Lower lobe of right lung (tissue), 2 donors: ENCODE measurements at regions not wholly inside any gene's neighbourhood (a gene's known extent, or its start where the extent isn't known, plus 50 kb on each side); places are given as distances from the start of the nearest gene placed in this dataset.

ENCODE experiments used
- ATAC-seq, 2 donors: fragments of 200-7000 bp; cut with Tn5 transposase; one replicate each; pipeline ENCODE4 v1.9.1; 2020 to 2022; ENCODE audit warnings: mild to moderate bottlenecking in 2 of 2, moderate library complexity in 2 of 2
- DNase-seq: peaks from one replicate; pipeline ENCODE4 v3.0.0-alpha.2; 2020
- H3K27ac ChIP-seq: fragments of 200-600 bp; one replicate; pipeline ENCODE4 v1.8.0; 2022
- H3K27me3 ChIP-seq: fragments of 200-600 bp; one replicate; pipeline ENCODE4 v1.8.0; 2022; ENCODE audit warnings: low read depth
- H3K36me3 ChIP-seq: fragments of 200-600 bp; one replicate; pipeline ENCODE4 v1.8.0; 2022; ENCODE audit warnings: mild to moderate bottlenecking
- H3K4me1 ChIP-seq: fragments of 200-600 bp; one replicate; pipeline ENCODE4 v1.8.0; 2022
- H3K4me3 ChIP-seq: fragments of 200-600 bp; one replicate; pipeline ENCODE4 v1.8.0; 2022; ENCODE audit warnings: mild to moderate bottlenecking
- H3K9me3 ChIP-seq: fragments of 200-600 bp; one replicate; pipeline ENCODE4 v1.8.0; 2022
- CTCF ChIP-seq: fragments of 200-600 bp; IDR thresholded peaks from one replicate; pipeline ENCODE4 v1.8.0; 2022; ENCODE audit warnings: antibody characterized with exemption, mild to moderate bottlenecking
- intact Hi-C: fragments of 100-400 bp; cut with DNase I; formaldehyde crosslinking; loops from one replicate; pipeline ENCODE4 v1.11.0; 2022
- donor health status: DM: no; HTN: yes; CAD: no; lungs with severe emphysema.

- Histone ChIP-seq H3K4me1 (no peaks in the 10 kb centered on the region), H3K27ac (no peak overlapping the region), H3K9me3 (no peaks in the 10 kb centered on the region), H3K36me3 (no peaks in the 10 kb centered on the region), H3K4me3 (no peak overlapping the region), H3K27me3 (no peaks in the 10 kb centered on the region)
- ATAC-seq (no peak), DNase-seq (no peak)
- no peak for TF ChIP-seq CTCF
- intact Hi-C loops, result no loop called here
Observed at GRCh38 chr3:34570916-34571705, 772.7 kb downstream of the PDCD6IP start.

- no peak for TF ChIP-seq CTCF
- Histone ChIP-seq H3K4me3 (no peak overlapping the region), H3K4me1 (no peaks in the 10 kb centered on the region), H3K36me3 (no peaks in the 10 kb centered on the region), H3K27me3 (no peaks in the 10 kb centered on the region), H3K27ac (no peak overlapping the region), H3K9me3 (no peaks in the 10 kb centered on the region)
- intact Hi-C loops, result no loop called here
- DNase-seq (no peak), ATAC-seq (no peak)
Observed at GRCh38 chr3:34571714-34572113, 773.3 kb downstream of the PDCD6IP start.

GRCh38 chr3:34575776-34576175 lies 777.3 kb downstream of the PDCD6IP start:
- H3K27me3 ChIP-seq, result no peaks in the 10 kb centered on the region

GRCh38 chr3:34582055-34582454 lies 783.6 kb downstream of the PDCD6IP start:
- no peaks in the 10 kb centered on the region for H3K9me3 ChIP-seq
- TF ChIP-seq CTCF, result no peak
- no peaks in the 10 kb centered on the region for H3K36me3 ChIP-seq
- intact Hi-C loops, result no loop called here
- no peak for ATAC-seq
- H3K27me3 ChIP-seq, result no peaks in the 10 kb centered on the region
- no peak overlapping the region for H3K27ac ChIP-seq
- DNase-seq, result no peak
- no peak overlapping the region for H3K4me3 ChIP-seq
- no peaks in the 10 kb centered on the region for H3K4me1 ChIP-seq

More at GRCh38 chr3:34575776-34576175, 777.3 kb downstream of the PDCD6IP start:
- intact Hi-C loops, result no loop called here
- no peak overlapping the region for H3K4me3 ChIP-seq
- no peak for TF ChIP-seq CTCF
- ATAC-seq, result no peak
- H3K27ac ChIP-seq, result no peak overlapping the region
- H3K4me1 ChIP-seq, result no peaks in the 10 kb centered on the region
- H3K36me3 ChIP-seq, result no peaks in the 10 kb centered on the region
- H3K9me3 ChIP-seq, result no peaks in the 10 kb centered on the region
- DNase-seq, result no peak

GRCh38 chr3:34583451-34583850 lies 785.0 kb downstream of the PDCD6IP start:
- DNase-seq (no peak), ATAC-seq (no peak)

More at GRCh38 chr3:34583451-34583850, 785.0 kb downstream of the PDCD6IP start:
- no peak overlapping the region for H3K27ac ChIP-seq
- no peaks in the 10 kb centered on the region for H3K9me3 ChIP-seq
- H3K4me1 ChIP-seq, result no peaks in the 10 kb centered on the region
- intact Hi-C loops, result no loop called here
- H3K27me3 ChIP-seq, result no peaks in the 10 kb centered on the region
- TF ChIP-seq CTCF, result no peak
- no peaks in the 10 kb centered on the region for H3K36me3 ChIP-seq
- no peak overlapping the region for H3K4me3 ChIP-seq
